ENCODE measurements at regions not wholly inside any gene's neighbourhood (a gene's known extent, or its start where the extent isn't known, plus 50 kb on each side); places are given as distances from the start of the nearest gene placed in this dataset.

DNA sequence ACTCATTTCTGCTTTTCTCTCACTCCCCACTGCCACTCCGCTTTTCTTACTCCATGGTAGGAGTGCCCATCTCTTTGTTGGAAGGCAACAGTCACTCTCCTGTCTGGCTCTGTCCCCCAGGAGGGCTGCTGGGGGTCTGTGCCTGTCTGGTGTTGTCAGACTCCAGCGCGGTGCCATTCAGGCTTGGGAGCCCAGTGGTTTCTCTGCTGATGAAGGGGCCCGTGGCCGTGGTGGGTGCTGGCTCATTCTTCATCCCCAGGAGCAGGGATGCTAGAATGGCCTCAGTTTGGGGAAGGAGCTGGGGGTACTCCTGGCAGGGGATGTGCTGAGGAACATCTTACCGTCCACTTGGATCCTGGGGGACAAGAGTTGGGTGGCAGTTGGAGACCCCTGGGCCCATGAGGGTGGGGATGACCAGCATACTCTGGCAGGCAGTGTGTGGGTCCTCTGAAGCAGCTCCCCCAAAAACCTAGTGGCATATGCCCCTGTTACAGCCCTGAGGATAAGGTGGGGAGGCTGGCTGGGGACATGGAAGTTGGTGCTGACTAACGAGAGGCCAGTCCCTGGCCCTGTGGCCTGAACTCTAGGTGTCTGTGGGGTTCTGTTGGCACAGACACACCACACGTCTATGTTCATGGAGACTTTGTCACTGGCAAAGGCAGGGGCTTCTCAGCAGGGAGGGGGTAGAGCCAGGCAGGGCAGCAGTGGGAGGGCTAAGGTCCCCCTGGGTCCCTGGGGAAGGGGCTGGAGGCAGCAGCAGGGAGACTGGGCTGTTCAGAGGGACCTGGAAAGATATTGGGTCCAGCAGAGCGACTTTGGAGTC, 102.8 kb upstream of the RET start:
- DNase-seq (ENCODE audit: low spot score): no peak

DNA sequence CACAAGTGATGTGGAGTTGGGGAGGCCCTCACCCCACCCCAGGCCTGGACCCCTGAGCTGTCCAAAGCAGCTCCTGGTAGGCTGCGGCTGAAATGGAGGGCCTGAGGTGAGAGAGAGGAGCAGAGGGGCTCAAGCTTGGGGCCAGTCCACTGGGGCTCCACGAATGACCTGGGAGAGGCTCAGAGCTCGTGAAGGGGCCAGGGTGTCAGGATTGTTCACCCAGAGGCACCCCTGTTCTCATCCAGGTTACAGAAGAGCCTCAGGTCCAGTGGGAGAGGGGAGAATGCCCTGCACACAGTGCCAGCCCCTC, 102.2 kb upstream of the RET start:
- no peak for DNase-seq (ENCODE audit: low spot score)

DNA sequence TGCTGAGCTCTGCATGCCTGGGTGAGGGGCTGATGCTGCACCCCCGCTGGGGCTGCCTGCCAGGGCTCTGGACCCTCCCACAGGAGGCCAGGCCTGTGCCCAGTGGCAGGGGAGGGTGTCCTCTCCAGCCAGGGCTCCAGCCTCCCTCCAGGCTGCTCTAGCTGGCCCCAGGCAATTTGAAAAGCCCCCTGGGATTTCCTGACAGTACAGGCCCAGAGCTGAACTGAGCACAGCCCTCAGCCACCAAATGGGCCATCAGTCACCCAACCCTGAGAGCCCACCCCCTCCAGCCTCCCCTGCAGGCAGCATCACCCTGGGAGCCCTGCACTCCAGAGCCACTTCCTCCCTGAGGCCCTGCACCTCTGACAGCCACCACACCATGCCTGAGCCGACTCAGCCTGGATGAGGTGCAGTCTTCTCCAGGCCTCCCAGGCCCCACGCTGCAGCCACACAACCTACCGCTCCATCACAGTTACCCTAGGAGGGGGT, 101.8 kb upstream of the RET start:
- DNase-seq (ENCODE audit: low spot score): no peak

DNA sequence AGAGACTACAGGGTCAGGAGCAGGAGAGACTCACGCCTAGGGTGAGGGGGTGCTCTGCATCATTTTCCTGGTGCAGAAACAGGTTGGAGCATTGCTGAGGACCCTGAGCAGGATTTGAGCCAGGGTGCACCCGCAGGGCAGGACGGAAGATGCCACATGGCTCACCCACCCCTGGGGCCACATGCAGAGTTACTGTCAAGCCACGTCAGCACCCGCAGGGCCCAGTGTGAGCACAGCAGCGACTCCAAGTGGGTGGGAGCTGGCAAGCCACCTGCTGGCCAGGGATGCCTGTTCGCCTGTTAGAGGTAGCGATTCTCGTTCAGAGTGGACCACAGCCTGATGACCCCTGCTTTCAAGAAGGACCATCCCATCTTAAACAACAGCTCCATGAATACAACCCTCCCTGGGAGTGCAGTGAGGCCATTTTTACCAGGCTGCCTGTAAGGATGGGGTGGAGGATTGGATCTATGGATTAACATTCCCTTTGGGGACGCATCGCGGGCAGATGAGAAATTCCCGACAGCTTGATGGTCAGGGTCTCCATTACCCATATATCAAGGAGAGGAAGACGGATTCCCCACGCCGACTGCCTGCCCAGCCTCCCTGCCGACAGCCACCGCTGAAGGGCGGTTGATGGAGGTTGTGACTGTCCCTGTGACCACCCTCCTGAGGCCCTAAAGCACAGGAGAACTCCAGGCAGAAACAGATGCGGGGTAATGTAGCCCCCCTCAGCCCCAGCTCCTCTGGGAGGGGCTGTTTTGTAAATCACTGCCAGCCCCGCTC, 101.1 kb upstream of the RET start:
- DNase-seq (ENCODE audit: low spot score): no peak

DNA sequence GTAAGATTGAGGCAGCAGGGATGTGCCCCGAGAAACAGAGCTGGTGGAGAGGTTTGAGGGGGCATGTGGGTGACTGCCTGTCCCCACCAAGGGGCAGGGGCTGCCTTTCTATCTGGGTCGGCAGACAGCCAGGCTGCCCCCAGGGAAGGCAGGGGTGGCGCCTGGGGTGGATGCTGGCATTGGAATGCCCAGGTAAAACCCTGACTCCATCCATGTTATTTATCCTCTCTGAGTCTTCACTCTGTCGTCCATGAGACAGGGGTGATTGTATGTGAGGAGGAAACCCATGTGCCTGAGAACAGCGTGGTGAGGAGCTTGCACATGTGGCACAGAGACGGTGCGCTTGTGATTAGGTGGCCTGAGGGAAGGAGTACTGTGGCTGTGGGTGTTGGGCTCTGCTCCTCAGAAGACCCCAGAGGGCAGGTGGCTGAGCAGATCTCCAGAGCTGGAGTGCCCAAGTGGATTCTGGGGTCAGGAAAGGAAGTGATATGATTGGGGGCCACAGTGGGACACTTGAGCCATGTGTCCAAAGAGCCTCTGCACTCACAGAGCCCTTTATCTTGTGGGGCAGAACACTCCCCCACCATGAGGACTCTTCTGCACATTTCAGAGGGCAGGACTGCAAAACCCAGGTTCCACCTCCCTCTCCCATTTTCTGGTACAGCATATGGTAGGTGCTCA, 100.4 kb upstream of the RET start:
- no peak for DNase-seq (ENCODE audit: low spot score)

DNA sequence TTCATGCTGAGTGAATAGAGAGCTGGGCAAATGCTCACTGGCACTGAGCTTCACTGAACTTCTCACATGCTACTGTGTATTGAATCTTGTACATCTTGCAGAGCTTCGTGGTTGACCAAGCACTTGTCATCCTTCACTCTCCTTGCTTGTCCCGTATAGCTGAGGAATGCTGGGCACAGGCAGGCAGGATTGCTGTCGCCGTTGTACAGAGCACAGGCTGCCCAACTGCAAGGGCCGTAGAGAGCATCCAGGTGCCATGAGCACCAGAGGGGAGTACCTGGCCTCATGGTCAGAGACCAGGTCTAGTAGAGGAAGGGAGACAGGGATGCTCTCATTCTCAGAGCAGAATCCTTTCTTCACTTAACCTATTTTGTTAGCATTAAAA, 99.8 kb upstream of the RET start:
- DNase-seq (ENCODE audit: low spot score): no peak

DNA sequence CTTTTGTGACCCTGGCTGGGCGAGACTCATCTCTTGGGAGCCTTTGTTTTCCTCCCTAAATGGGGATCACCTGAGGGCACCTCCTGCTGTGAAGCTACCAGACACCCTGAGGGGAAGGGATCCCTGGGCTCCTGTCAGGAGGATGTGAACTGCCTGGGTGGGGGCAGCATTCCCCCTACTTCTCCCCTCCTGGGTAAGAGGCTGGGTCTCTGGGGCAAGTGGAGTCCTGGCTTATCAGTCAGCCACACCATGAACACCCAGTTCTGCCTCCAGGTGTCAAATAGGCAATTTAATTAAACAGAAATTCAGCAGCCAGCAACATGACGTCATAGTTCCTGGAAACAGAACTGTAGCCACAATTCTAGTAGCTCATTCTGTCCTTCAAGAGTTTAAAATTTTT, 97.7 kb upstream of the RET start:
- no peak for DNase-seq (ENCODE audit: low spot score)

DNA sequence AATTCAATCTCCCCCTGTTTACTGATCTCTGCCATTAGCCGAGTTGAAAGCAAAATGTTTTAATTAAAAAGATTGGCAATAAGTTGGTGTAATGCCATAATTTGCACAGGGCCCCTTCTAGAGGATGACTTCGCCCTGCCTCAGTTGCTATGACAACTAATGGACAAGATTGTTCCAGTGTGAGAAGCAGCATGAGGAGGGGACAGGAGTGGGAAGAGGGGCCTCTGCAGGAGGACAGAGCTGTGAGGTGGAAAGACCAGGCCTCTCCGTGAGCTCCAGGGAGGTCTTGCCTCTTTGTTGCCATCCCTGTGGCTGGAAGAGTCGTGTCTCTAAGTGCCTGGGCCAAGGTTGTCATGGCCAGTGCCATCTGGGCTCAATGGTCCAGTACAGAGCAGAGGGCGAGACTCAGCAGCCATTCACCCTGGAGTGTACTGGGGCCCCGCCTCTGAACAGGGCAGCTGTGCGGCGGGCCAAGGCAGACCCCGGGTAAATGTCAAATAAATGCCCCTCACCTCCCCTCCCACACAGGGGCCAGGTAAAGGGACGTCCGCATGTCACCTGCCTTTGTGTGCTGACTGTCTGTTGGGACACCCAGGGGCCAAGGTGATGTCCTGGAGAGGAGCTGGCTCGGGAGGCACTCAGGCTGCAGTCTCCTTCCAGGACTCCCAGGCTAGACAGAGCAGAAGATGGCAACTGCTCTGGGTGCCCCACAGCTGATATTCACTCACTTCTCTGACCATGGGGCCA, 97.0 kb upstream of the RET start:
- DNase-seq (ENCODE audit: low spot score): no peak

DNA sequence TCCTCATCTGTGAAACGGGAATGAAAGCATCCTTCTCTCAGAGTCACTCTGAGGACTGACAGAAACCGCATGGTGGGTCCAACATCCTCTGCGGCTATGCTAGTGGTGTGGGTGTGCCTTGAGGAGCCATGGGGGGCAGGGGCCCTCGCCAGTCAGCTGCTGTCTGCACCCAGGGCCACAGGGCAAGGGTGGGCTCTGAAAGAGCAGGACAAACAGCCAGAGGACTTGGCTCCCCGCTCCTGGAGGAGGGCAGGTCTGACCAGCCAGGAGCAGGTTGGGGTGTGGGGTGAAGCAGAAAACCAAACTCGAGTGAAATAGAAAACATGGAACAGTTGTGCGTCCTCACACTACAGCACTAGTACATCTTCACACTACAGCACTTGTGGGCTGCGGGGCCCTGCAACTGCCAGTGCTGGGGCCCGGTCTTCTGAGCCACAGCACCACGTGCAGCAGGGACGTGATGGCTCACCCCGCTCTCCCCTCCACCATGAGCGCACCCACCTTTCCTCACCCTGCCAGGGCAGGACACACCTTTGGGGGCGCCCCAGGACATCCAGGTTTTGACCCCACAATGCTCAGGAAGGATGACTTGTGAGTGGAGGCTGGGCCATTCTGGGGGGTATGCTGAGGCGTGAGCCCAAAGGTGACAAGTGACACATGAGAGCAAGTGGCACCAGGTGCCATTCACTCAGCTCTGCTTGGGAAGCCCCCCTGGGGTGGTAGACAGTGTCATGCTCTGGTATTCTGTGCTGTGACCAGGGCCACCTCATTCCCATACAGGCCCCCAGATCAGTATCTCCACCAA, 96.1 kb upstream of the RET start:
- DNase-seq (ENCODE audit: low spot score): no peak

DNA sequence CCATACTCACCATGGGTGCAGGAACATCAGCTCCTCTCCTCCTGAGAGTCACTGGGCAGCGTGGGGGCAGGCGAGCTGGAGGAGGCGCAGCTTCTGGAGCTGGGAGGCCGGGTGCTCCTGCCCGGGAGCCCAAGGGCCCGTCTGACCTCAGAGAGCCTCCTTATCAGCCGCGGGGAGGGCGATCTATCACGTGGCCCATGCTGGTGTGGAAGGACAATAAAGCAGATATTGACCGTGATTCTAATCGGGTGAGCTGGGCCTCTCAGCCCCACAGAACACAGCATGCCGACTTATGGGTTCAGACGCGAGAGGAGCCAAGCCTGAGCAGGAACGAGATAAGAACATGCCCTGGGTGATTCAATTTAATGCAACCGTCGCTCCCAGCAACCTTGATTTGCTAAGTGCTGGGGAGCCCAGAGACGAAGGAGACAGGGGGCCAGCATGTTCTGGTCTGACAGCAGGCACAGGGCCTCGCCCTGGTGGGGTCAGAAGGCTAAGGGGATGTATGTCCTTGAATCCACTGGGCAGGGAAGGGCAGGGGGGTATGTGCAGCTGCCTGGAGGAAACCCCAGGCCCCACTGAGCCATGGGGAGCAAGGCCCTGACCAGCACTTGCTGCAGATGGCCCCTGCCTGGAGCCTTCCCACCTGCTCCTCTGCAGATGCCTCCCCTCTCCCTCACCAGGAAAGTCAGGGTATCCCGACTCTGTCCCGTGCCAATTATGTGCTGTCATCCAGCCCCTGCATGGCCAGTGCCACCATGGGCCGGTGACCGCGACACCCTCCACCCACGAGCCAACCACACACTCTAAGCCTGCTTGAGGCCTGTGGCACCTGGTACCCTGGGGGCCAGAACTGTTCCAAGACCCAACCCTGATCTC, 95.3 kb upstream of the RET start:
- DNase-seq (ENCODE audit: low spot score): no peak

DNA sequence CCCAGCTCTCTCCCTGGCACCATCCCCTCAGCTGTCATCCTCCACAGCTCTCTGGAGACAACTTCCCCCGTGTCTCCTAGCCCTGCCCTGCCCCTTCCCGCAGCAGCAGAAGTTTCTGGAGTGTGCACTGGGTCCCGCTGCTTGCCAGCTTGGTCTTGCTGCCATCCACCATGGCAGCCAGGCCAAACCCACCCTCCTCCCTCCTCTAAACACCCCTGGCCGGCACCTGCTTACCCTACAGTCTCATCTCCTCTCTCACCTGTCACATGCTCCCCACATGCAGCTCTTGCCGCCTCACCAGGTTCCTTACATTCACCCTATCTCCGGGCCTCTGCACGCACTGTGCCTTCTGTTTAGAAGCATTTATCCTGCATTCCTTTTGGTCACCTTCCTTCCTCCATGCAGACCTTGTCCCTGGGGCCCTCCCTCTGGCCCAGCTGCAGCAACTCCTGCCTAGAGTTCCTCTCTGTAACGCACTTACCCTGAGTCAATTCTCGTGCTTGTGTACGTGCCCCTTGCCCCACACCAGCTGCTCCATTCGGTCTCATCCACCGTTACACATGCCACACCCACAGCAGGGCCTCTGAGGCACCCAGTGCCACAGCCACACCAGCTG, 93.9 kb upstream of the RET start:
- DNase-seq (ENCODE audit: low spot score): no peak

DNA sequence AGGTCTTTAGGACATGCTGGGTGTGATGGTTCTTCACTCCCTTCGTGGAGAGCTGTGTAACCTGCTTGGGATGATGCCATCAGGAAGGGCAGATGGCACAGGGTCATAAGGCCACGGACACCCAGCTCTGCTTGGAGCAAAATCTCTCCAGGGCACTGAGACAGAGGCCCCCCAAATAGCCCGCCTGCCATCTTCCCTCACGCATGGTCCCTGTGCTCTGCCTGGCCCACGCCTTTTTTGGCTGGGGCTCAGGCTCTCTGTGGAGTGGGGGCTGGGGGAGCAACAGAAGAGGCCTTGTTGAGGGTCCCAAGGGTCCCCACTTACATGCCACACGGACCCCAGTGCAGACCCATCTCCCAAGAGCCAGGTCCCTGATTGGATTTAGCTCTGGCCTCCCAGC, 93.3 kb upstream of the RET start:
- no peak for DNase-seq (ENCODE audit: low spot score)

DNA sequence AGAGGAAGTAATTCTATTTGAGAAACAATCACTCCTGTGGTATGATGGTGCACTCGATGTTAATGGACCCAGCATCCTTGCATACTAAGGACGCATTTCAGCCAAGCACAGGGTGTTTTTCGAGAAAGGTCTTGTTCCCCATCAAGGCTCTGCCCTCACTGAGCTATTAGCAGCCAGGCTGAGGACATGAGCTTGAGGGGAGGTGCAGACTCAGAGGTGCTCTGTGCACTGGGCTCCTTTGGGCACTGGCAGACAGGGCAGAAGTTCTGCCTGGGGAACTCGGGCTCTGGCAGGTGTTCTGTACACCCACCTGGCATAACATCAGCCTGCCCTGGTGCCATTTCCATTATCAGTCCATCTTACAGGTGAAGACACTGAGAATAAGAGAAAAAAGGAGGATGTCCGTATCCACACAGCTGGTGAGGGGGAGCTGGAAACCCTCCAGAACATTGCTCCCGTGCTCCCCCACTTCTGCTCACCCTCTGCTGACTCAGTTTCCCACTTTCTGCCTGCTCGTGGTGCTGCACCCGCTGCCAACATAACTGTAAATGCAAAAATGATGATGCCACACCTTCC, 92.7 kb upstream of the RET start:
- DNase-seq (ENCODE audit: low spot score): no peak

DNA sequence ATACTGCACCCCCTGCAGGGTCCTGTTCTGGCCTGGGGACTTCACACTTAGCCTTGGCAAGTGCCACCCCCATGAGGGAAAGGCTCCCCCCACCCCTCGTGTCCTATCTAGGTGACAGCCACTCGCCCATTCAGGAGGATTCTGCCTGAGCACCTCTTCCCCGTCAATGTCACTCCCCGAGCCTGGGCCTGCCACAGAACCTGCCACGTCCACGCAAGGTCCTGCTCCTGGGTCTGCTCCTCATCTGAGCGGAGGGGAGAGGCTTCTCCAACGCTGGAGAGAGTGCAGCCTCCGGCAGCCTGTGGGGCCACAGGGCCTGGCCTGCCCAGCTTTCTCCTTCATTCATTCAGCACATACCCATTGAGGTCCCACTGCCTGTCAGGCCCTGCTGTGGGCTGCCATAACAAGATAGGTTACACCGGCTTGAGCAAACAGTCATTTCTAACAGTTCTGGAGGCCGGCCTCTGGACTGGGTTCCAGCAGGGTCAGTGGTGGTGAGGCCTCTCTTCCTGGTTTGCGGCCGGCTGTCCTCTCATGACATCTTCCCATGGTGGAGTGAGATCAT, 92.0 kb upstream of the RET start:
- DNase-seq (ENCODE audit: low spot score): no peak

DNA sequence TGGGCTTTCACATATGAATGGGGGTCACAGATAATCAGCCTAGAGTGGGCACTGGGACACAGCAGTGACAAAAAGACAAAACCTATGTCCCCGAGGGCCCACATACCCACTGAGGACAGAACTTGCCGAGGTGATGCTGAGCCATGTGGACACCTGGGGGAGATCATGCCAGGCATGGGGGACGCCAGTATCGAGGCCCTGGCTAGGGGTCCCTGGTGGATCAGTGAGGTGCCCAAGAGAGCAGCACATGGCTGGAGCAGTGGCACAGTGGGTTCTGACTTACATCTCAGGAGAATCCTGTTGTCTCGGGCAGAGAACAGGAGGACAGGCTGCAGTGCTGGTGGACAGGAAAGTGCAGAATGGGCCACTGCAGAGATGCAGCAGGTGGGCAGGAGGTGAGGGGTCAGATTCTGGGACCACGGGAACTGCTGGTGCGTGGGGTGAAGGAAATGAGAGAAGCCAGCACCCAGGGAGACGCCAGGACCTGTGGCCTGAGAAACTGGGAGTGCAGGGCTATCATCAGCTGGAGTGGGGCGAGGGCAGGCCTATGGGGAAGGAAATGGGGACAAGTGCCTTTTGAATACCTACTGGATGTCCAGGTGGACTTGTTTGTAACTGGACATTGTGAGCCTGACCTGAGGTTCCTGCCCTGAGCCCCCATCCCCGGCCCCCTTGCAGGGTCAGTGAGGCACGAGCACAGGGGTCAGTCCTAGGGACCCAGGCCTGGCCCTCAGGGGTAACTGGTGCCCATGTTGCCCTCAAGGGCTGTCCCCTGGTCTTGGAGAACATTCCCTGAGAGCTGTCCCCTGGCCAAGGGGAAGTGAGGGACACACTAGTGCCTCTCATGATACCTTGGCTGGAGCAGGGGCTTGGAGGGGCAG, 91.2 kb upstream of the RET start:
- no peak for DNase-seq (ENCODE audit: low spot score)

DNA sequence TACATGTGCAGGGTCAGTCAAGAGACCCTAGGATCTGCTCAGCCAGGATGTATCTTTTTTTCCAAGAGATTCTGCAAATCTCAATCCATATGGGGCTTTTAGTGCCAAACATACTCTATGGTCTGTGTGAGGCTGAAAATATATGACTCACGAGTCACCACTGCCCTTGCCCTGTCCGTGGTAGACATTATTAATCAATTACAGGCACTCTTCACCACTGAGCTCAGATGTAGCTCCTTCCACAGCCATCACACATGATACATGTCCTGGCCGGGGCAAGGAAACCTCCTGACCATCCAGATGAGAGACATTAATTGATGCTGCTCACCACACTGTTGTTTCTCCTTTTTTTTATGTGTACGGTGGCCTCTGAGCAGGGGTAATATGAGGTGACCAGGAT, 90.2 kb upstream of the RET start:
- DNase-seq (ENCODE audit: low spot score): no peak

DNA sequence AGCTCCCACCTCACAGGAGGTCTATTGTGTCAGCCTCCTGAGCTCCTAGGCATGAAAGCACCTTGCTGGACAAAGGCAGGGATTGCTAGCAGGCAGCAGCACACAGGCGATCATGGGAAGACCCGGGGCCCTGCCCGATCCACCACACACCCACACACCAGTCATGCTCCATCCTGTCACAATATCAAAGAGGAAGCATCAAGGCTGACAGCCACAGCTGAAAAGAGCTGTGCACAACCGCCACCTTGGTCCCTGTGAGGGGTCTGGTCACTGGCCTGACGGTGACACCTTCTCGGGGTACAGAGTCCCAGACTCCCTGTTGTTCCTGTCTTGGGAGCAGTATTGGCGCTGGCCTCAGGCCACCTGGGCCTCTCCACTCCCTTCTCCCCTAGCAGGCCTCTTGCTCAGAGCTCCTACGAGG, 89.7 kb upstream of the RET start:
- DNase-seq (ENCODE audit: low spot score): no peak

DNA sequence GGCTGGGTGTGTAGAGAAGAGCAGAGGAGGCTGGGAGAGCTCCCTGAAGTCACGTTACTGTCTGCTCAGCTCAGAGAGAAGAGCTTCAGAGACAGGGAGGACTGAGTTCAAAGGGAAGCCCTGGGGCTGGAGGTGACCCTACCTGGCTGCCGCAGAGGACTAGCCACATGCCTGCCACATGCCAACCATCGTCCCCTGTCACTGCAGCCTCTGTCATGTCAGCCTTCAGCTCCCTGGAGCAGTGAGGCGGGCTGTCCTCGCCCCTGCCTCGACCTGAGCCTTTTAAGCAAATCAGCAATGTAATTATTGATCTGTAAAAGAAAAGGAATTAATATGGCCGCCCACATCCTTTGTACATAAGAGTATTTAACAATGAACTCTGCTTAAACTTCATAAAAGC, 89.3 kb upstream of the RET start:
- no peak for DNase-seq (ENCODE audit: low spot score)
